Activated CD4-positive, alpha-beta T cell treated with anti-CD3 and anti-CD28 coated beads, Interleukin-2, Interleukin-6, amounts not matched to agents 100 ng/mL and 50 ng/mL, durations not matched to agents 16 hours and 8 hours (primary cell): ENCODE measurements at regions not wholly inside any gene's neighbourhood (a gene's known extent, or its start where the extent isn't known, plus 50 kb on each side); places are given as distances from the start of the nearest gene placed in this dataset.
"Not testable (repeated sequence)": the region's sequence is repeated elsewhere in the genome, so short reads cannot be mapped to it uniquely, and the experiment has no call there.

Source experiments
- DNase-seq: peaks from one replicate; pipeline ENCODE4 v3.0.0-alpha.2; 2020

GRCh38 chr7:114173170-114173890 lies 241.3 kb upstream of the FOXP2 start:
- no peak for DNase-seq

GRCh38 chr7:114169389-114169788 lies 245.2 kb upstream of the FOXP2 start:
- DNase-seq = not testable (repeated sequence)

- no peak for DNase-seq
Measured at GRCh38 chr7:114160925-114161324, 242.1 kb upstream of the PPP1R3A start.

GRCh38 chr7:114158854-114159253 lies 240.0 kb upstream of the PPP1R3A start:
- DNase-seq = no peak

GRCh38 chr7:114158275-114158674 lies 239.5 kb upstream of the PPP1R3A start:
- DNase-seq = no peak

GRCh38 chr7:114156178-114156577 lies 237.4 kb upstream of the PPP1R3A start:
- no peak for DNase-seq

- DNase-seq = no peak
Measured at GRCh38 chr7:114155116-114156110, 236.6 kb upstream of the PPP1R3A start.

- DNase-seq = no peak
Measured at GRCh38 chr7:114153700-114154099, 234.9 kb upstream of the PPP1R3A start.

GRCh38 chr7:114152314-114152938 lies 233.6 kb upstream of the PPP1R3A start:
- no peak for DNase-seq

GRCh38 chr7:114151777-114152176 lies 233.0 kb upstream of the PPP1R3A start:
- no peak for DNase-seq

GRCh38 chr7:114150689-114151088 lies 231.9 kb upstream of the PPP1R3A start:
- no peak for DNase-seq

GRCh38 chr7:114148779-114149178 lies 230.0 kb upstream of the PPP1R3A start:
- DNase-seq = no peak

GRCh38 chr7:114141415-114141814 lies 222.6 kb upstream of the PPP1R3A start:
- no peak for DNase-seq

GRCh38 chr7:114140561-114140960 lies 221.8 kb upstream of the PPP1R3A start:
- DNase-seq = no peak

GRCh38 chr7:114139690-114140089 lies 220.9 kb upstream of the PPP1R3A start:
- not testable (repeated sequence) for DNase-seq

GRCh38 chr7:114138587-114138986 lies 219.8 kb upstream of the PPP1R3A start:
- no peak for DNase-seq

GRCh38 chr7:114133717-114134116 lies 214.9 kb upstream of the PPP1R3A start:
- DNase-seq = no peak

- no peak for DNase-seq
Measured at GRCh38 chr7:114130866-114131265, 212.1 kb upstream of the PPP1R3A start.

- DNase-seq = no peak
Measured at GRCh38 chr7:114128880-114129279, 210.1 kb upstream of the PPP1R3A start.

- no peak for DNase-seq
Measured at GRCh38 chr7:114126095-114126494, 207.3 kb upstream of the PPP1R3A start.

GRCh38 chr7:114112806-114113205 lies 194.0 kb upstream of the PPP1R3A start:
- DNase-seq = no peak

- DNase-seq = no peak
Measured at GRCh38 chr7:114110666-114111065, 191.9 kb upstream of the PPP1R3A start.

GRCh38 chr7:114109721-114110120 lies 190.9 kb upstream of the PPP1R3A start:
- DNase-seq = no peak
